Activated T-helper 1 cell treated with anti-CD3 and anti-CD28 coated beads, Interleukin-12 subunit alpha, Interleukin-12 subunit beta, Interleukin-2, Interleukin-4 antibody, amounts not matched to agents 30 ng/mL and 10 ng/mL and 1 ng/mL, durations not matched to agents 14 hours and 24 hours and 36 hours (primary cell): ENCODE measurements at regions not wholly inside any gene's neighbourhood (a gene's known extent, or its start where the extent isn't known, plus 50 kb on each side); places are given as distances from the start of the nearest gene placed in this dataset.

Experiments
- DNase-seq: peaks from one replicate; pipeline ENCODE4 v3.0.0; 2021; ENCODE audit warnings: low spot score
- H3K27ac Mint-ChIP-seq: one replicate; pipeline ENCODE4 v1.8.0; 2021; ENCODE audit warnings: mild to moderate bottlenecking, mixed read lengths
- H3K27me3 Mint-ChIP-seq: one replicate; pipeline ENCODE4 v1.8.0; 2022; ENCODE audit warnings: mild to moderate bottlenecking, moderate library complexity, mixed read lengths; ENCODE audit not compliant: insufficient read depth
- H3K36me3 Mint-ChIP-seq: one replicate; pipeline ENCODE4 v1.8.0; 2021; ENCODE audit warnings: low read depth, mixed read lengths
- H3K4me1 Mint-ChIP-seq: one replicate; pipeline ENCODE4 v1.8.0; 2021; ENCODE audit warnings: low read depth, mixed read lengths
- H3K4me3 Mint-ChIP-seq: one replicate; pipeline ENCODE4 v1.8.0; 2021; ENCODE audit warnings: mild to moderate bottlenecking, moderate library complexity, mixed read lengths
- H3K9me3 Mint-ChIP-seq: one replicate; pipeline ENCODE4 v1.8.0; 2021; ENCODE audit warnings: mixed read lengths
- intact Hi-C: fragments of 100-400 bp; cut with micrococcal nuclease; formaldehyde crosslinking; loops from one replicate; pipeline ENCODE4 v1.15.1; 2024

DNA sequence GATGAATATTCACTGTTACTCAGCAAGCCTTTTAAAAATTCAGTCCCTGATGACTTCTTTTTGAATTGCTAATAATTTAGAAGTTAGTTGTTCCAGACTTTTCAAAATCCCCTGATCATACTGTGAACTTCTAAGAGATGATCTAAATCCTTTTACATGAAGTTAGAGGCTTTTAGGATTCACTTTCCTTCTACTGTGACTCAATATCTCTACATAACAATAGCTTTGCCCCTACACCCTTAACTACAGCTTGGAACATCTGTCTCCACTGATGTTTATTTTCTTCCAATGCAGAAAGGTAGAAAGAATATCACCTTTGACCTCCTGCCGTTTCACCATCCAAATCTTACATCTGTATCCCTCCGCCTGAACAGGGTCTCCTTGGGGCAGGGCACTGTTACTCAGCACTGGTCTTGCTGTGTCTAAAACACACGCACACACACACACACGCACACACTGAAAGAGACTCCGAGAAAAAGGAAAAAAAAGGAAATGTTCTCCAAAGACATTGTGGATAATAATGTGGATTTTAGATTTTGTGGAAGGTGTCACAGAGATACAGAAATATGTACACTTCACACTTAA is 111.6 kb upstream of the GPRIN3 start:
- H3K9me3 Mint-ChIP-seq, result no peaks in the 10 kb centered on the region
- no peaks in the 10 kb centered on the region for H3K4me1 Mint-ChIP-seq
- no peak overlapping the region for H3K27ac Mint-ChIP-seq
- no peak overlapping the region for H3K4me3 Mint-ChIP-seq
- H3K27me3 Mint-ChIP-seq, result no peaks in the 10 kb centered on the region
- H3K36me3 Mint-ChIP-seq, result no peaks in the 10 kb centered on the region
- intact Hi-C loops, result no loop called here
- DNase-seq, result no peak

- H3K36me3 Mint-ChIP-seq, result no peaks in the 10 kb centered on the region
- no peak for DNase-seq
- H3K27me3 Mint-ChIP-seq, result no peaks in the 10 kb centered on the region
- H3K9me3 Mint-ChIP-seq, result no peaks in the 10 kb centered on the region
- H3K4me1 Mint-ChIP-seq, result no peaks in the 10 kb centered on the region
- H3K27ac Mint-ChIP-seq, result no peak overlapping the region
- H3K4me3 Mint-ChIP-seq, result no peak overlapping the region
- intact Hi-C loops, result no loop called here
Measured at GRCh38 chr4:89416960-89417359, 109.4 kb upstream of the GPRIN3 start.

- intact Hi-C loops, result no loop called here
- H3K36me3 Mint-ChIP-seq, result no peaks in the 10 kb centered on the region
- H3K27ac Mint-ChIP-seq, result no peak overlapping the region
- H3K9me3 Mint-ChIP-seq, result peaks cover 3% of the 10 kb centered on the region
- H3K4me3 Mint-ChIP-seq, result no peak overlapping the region
- H3K27me3 Mint-ChIP-seq, result no peaks in the 10 kb centered on the region
- H3K4me1 Mint-ChIP-seq, result no peaks in the 10 kb centered on the region
- no peak for DNase-seq
Measured at GRCh38 chr4:89413518-89413917, 105.9 kb upstream of the GPRIN3 start.

DNA sequence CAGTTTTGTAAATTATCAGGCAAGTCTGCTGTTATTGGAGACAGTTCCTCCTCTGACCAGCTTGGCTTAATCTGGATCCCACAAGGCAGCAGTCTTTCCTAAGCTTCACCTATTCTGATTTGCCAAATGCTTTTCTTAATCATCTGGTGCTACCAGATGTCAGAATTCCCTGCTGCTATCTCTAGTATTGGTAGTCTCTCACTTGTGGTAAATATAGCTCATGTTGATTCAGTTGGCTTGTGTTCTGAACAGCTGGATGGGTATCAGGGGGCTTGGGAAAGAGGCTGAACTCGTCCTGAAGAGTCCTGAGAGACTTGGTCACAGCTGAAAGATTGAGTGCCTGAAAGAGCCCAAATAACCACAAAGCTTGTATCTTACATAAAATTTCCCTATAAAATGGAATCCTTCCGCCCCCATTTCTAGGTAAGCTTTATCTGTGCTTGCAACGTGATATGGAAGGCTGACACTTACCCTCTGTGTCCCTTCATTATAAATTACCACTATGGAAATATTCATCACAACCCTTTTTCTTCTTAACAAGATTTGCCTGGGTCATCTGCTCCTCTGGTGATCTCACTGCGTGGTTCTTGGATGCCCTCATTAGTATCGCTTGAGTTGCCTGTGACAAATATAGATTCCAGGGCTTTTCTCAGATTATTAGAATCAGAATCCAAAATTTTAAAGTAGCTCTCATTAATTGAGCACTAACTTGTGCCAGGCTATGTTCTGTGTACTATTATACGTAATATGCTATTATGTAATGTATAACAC is 104.1 kb upstream of the GPRIN3 start:
- H3K27ac Mint-ChIP-seq, result no peak overlapping the region
- intact Hi-C loops, result no loop called here
- peaks cover 3% of the 10 kb centered on the region for H3K9me3 Mint-ChIP-seq
- no peaks in the 10 kb centered on the region for H3K4me1 Mint-ChIP-seq
- peaks cover 2% of the 10 kb centered on the region for H3K27me3 Mint-ChIP-seq
- no peak overlapping the region for H3K4me3 Mint-ChIP-seq
- H3K36me3 Mint-ChIP-seq, result no peaks in the 10 kb centered on the region
- DNase-seq, result no peak

GRCh38 chr4:89410687-89411086 is 103.1 kb upstream of the GPRIN3 start:
- intact Hi-C loops, result no loop called here
- Mint-ChIP-seq H3K36me3 (no peaks in the 10 kb centered on the region), H3K9me3 (peaks cover 3% of the 10 kb centered on the region), H3K4me3 (no peak overlapping the region), H3K4me1 (no peaks in the 10 kb centered on the region), H3K27ac (no peak overlapping the region), H3K27me3 (peaks cover 2% of the 10 kb centered on the region)
- no peak for DNase-seq

- intact Hi-C loops, result no loop called here
- Mint-ChIP-seq H3K36me3 (no peaks in the 10 kb centered on the region), H3K4me1 (no peaks in the 10 kb centered on the region), H3K4me3 (no peak overlapping the region), H3K27ac (no peak overlapping the region), H3K9me3 (peaks cover 3% of the 10 kb centered on the region), H3K27me3 (peaks cover 2% of the 10 kb centered on the region)
- no peak for DNase-seq
Measured at GRCh38 chr4:89404530-89404929, 96.9 kb upstream of the GPRIN3 start.

GRCh38 chr4:89403826-89404225 is 96.2 kb upstream of the GPRIN3 start:
- no peaks in the 10 kb centered on the region for H3K36me3 Mint-ChIP-seq
- intact Hi-C loops, result no loop called here
- H3K4me1 Mint-ChIP-seq, result no peaks in the 10 kb centered on the region
- H3K27ac Mint-ChIP-seq, result no peak overlapping the region
- no peak for DNase-seq
- H3K9me3 Mint-ChIP-seq, result peaks cover 2% of the 10 kb centered on the region
- H3K4me3 Mint-ChIP-seq, result no peak overlapping the region
- peaks cover 2% of the 10 kb centered on the region for H3K27me3 Mint-ChIP-seq

DNA sequence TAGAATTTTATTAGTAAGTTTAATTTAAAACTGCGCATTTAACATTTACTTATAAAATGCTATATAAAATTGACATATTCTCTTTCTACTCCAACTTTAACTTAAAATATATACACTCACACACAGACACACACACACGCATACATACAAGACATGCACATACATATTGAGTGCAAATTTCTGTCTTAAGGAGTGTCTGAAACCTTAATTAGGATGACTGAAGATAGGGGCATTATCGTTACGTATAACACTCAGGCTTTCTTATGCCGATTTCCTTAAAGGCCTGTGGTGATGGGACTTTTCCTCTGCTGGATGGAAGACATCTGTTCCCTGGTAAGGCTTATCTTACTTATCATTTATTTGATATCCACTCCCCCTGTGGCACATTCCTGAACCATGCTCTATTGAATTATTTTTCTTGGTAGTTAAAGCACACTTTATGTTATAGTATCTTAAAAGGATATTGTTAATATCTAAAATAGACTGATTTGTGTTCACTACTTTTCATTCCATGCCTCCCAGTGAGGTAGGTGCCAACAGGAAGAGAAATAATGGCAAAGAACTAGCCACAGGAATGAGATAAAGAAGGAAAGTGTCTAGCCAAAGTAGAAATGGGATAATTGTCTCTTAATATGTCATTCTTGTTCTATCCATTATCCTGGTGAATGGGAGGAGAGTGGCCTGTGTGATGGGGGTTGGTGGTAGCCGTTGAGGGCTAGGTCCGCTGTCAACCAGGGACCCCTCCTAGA is 92.9 kb upstream of the GPRIN3 start:
- Mint-ChIP-seq H3K27me3 (no peaks in the 10 kb centered on the region), H3K27ac (no peak overlapping the region), H3K9me3 (no peaks in the 10 kb centered on the region), H3K4me1 (no peaks in the 10 kb centered on the region), H3K36me3 (no peaks in the 10 kb centered on the region), H3K4me3 (no peak overlapping the region)
- intact Hi-C loops, result no loop called here
- DNase-seq, result no peak

DNA sequence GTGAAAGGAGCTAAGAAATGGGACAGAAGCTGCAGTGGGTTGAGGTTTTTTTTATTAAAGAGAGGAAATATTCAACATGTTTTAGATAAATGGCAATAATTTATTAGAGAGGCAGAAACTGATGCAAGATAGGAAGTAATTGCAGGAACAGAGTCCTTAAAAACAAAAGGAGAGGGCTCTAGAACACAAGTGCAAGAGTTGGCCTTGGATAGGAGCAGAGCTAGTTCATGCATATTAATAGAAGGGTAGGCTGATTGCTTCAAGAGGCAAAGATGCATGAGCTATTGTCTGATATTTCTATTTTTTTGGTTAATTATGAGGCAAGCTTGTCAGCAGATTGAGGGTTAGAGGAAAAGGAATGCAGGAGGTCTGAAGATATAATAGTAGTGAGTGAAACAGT is 91.0 kb upstream of the GPRIN3 start:
- no peaks in the 10 kb centered on the region for H3K36me3 Mint-ChIP-seq
- intact Hi-C loops, result no loop called here
- H3K9me3 Mint-ChIP-seq, result no peaks in the 10 kb centered on the region
- H3K4me1 Mint-ChIP-seq, result no peaks in the 10 kb centered on the region
- no peak overlapping the region for H3K4me3 Mint-ChIP-seq
- DNase-seq, result no peak
- H3K27ac Mint-ChIP-seq, result no peak overlapping the region
- no peaks in the 10 kb centered on the region for H3K27me3 Mint-ChIP-seq

DNA sequence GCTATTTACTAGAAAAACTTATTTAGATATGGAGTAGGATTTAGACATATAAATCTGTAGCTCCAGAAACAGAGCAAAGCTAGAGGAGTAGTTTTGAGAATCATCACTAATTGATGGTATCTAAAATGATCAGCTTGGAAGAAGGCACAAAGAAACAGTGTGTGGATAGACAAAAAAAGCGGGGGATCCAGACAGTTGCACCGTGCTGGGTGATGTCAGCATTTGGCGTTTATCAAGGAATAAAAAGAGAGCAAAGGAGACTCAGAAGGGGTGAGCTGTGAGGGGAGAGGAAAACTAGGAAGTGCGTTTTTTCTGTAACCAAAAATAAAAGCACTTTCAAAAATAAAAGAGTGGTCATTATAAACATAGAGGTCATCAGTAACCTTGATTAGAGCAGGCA is 90.5 kb upstream of the GPRIN3 start:
- H3K27me3 Mint-ChIP-seq, result no peaks in the 10 kb centered on the region
- no peak for DNase-seq
- no peaks in the 10 kb centered on the region for H3K9me3 Mint-ChIP-seq
- intact Hi-C loops, result no loop called here
- no peaks in the 10 kb centered on the region for H3K36me3 Mint-ChIP-seq
- no peaks in the 10 kb centered on the region for H3K4me1 Mint-ChIP-seq
- H3K4me3 Mint-ChIP-seq, result no peak overlapping the region
- H3K27ac Mint-ChIP-seq, result no peak overlapping the region

GRCh38 chr4:89397441-89397840 is 89.8 kb upstream of the GPRIN3 start:
- no peaks in the 10 kb centered on the region for H3K4me1 Mint-ChIP-seq

GRCh38 chr4:89382439-89382838 is 74.8 kb upstream of the GPRIN3 start:
- H3K9me3 Mint-ChIP-seq, result peaks cover 15% of the 10 kb centered on the region
- no peak overlapping the region for H3K4me3 Mint-ChIP-seq
- DNase-seq, result no peak
- H3K27ac Mint-ChIP-seq, result no peak overlapping the region
- H3K4me1 Mint-ChIP-seq, result no peaks in the 10 kb centered on the region
- intact Hi-C loops, result no loop called here
- H3K27me3 Mint-ChIP-seq, result no peaks in the 10 kb centered on the region
- peaks cover 5% of the 10 kb centered on the region for H3K36me3 Mint-ChIP-seq

More at GRCh38 chr4:89397441-89397840, 89.8 kb upstream of the GPRIN3 start:
- Mint-ChIP-seq H3K27ac (no peak overlapping the region), H3K36me3 (no peaks in the 10 kb centered on the region), H3K9me3 (no peaks in the 10 kb centered on the region), H3K27me3 (no peaks in the 10 kb centered on the region), H3K4me3 (no peak overlapping the region)
- no peak for DNase-seq
- intact Hi-C loops, result no loop called here

- H3K4me1 Mint-ChIP-seq, result no peaks in the 10 kb centered on the region
- H3K36me3 Mint-ChIP-seq, result peaks cover 2% of the 10 kb centered on the region
- H3K9me3 Mint-ChIP-seq, result peaks cover 7% of the 10 kb centered on the region
- no peak for DNase-seq
- intact Hi-C loops, result no loop called here
- H3K27me3 Mint-ChIP-seq, result peaks cover 3% of the 10 kb centered on the region
- no peak overlapping the region for H3K4me3 Mint-ChIP-seq
- no peak overlapping the region for H3K27ac Mint-ChIP-seq
Measured at GRCh38 chr4:89380980-89381379, 73.4 kb upstream of the GPRIN3 start.
